Upper lobe of left lung (tissue), 4 donors: ENCODE measurements at regions not wholly inside any gene's neighbourhood (a gene's known extent, or its start where the extent isn't known, plus 50 kb on each side); places are given as distances from the start of the nearest gene placed in this dataset.

ENCODE experiments used
- EP300 ChIP-seq, 4 donors: sonication (generic); formaldehyde crosslinking; IDR thresholded peaks; one replicate each; pipeline ENCODE4 v1.5.1; 2017; ENCODE audit warnings: antibody characterized with exemption in 4 of 4, control low read depth in 2 of 4
- POLR2A ChIP-seq, 4 donors: fragments of 450-650 bp; IDR thresholded peaks; one replicate each; pipeline ENCODE4 v1.5.1; 2016 to 2017; ENCODE audit warnings: antibody characterized with exemption in 4 of 4, mild to moderate bottlenecking in 2 of 4
- POLR2AphosphoS5 ChIP-seq, 2 donors: sonication (generic); formaldehyde crosslinking; IDR thresholded peaks; one replicate each; pipeline ENCODE4 v1.5.1; 2017; ENCODE audit warnings: antibody characterized with exemption in 2 of 2
- TF ChIP-seq, protein P1 (sequence below), 6 experiments: fragments of 450-650 bp in 4 of 6; fragments of 200-600 bp in 2 of 6; sonication (generic) in 2 of 6; IDR thresholded peaks; one replicate each; pipeline ENCODE4 v1.5.1; 2016 to 2019; ENCODE audit warnings: antibody characterized with exemption in 6 of 6

DNA sequence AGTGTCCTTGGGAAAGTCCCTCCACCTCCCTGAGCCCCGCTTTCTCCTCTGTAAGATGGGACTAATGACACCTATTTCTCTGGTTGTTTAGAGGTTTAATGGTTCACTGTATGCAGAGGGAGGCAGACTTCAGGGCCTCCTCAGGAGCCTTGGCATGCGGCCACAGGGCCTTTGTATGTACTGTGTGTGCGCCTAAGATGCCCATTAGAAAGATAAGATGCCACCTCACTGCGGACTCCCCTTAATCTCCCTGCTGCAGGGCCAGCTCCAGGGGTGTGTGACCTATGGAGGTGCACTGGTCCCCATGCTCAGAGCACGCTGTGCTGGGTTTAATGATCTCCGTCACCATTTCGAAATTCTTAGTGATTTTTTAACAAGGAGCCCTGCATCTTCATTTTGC, 59.3 kb downstream of the TMEM235 start:
- TF ChIP-seq, protein P1, sequence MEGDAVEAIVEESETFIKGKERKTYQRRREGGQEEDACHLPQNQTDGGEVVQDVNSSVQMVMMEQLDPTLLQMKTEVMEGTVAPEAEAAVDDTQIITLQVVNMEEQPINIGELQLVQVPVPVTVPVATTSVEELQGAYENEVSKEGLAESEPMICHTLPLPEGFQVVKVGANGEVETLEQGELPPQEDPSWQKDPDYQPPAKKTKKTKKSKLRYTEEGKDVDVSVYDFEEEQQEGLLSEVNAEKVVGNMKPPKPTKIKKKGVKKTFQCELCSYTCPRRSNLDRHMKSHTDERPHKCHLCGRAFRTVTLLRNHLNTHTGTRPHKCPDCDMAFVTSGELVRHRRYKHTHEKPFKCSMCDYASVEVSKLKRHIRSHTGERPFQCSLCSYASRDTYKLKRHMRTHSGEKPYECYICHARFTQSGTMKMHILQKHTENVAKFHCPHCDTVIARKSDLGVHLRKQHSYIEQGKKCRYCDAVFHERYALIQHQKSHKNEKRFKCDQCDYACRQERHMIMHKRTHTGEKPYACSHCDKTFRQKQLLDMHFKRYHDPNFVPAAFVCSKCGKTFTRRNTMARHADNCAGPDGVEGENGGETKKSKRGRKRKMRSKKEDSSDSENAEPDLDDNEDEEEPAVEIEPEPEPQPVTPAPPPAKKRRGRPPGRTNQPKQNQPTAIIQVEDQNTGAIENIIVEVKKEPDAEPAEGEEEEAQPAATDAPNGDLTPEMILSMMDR (IDR thresholded peaks at IDR 0.05): no peak
- no peak for TF ChIP-seq EP300 (IDR thresholded peaks at IDR 0.05)
- no peak for TF ChIP-seq POLR2AphosphoS5 (IDR thresholded peaks at IDR 0.05)
- TF ChIP-seq POLR2A (IDR thresholded peaks at IDR 0.05): no peak
